ENCODE measurements at regions not wholly inside any gene's neighbourhood (a gene's known extent, or its start where the extent isn't known, plus 50 kb on each side); places are given as distances from the start of the nearest gene placed in this dataset.
"Not testable (repeated sequence)": the region's sequence is repeated elsewhere in the genome, so short reads cannot be mapped to it uniquely, and the experiment has no call there.

GRCh38 chr3:177359593-177360357, 162.5 kb upstream of the TBL1XR1 start:
- peak; percentile 99 for DNase-seq

DNA sequence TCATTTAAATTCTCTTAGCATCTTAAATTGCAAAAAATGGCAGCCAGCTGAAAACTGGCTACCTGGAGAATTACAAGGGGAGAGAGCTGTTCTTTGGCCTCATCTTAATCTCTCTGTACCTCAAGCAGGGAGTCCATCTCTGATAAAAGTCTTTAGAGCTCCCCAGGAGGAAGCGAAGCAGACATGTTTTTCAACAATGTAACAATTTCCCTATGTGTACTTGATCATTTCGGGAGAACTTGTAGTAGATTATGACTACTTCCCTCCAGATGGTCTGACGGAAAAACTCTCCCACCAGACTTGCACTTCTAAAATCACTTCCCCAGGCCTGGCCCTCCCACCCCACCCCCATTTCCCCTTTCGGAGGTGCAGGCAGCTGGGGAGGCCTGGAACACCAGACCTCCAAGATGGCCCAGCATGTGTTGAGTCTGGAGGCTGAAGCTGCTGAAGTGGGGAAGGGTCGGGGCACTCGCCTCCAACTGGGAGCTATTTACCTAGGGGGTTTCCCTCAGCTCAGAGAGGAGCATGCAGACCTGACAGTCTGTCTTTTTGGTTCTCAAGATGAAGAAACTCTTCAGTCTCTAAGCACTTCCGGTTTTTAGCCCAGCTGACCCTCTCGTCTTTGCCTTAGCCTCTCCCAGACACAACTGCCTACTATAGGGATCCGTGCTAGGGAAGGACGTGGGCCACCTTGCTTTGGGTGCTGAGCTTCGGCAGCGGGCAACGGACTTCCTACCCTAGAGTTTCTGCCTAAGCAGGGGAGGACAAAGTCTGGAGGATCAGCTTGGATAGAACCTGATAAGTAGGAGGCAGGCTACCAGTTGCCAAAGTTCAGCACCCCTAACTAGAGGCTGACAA, 164.0 kb upstream of the TBL1XR1 start:
- DNase-seq = no peak

DNA sequence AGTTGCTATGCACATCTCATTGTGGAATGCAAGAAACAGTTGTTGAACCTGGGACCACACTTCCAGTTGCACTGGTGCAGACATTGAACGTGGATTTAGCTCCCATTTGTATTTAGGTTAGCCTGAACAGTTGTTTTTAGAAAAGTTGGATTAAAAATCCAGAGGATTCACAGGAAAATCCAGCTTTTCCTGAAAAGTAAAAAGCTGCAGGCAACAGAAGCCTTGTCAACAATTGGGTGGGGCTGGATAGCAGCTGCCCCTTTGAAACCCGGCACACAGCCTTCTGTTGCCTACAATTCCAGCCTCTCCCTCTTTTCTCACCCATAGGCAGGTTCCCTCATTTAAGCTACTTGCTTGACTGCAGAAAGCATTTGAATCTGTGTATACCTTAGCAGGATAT, 165.3 kb upstream of the TBL1XR1 start:
- DNase-seq = no peak

DNA sequence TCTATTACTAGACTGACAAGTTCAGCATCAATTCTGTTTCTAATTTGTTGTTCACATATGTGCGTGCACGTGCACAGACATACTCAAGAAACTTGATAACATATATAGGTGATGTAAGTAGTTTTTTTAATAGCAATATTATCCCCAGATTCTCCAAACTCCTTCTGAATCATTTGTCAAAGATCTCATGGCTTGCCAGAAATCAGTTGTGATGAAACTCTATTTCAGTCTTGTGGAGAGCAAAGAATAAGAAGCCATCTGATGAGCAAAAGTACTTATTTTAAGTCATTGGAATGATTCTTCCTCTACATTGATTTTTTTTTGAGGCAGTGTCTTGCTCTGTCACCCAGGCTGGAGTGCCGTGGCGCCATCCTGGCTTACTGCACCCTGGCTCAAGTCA, 167.0 kb upstream of the TBL1XR1 start:
- no peak for DNase-seq

DNA sequence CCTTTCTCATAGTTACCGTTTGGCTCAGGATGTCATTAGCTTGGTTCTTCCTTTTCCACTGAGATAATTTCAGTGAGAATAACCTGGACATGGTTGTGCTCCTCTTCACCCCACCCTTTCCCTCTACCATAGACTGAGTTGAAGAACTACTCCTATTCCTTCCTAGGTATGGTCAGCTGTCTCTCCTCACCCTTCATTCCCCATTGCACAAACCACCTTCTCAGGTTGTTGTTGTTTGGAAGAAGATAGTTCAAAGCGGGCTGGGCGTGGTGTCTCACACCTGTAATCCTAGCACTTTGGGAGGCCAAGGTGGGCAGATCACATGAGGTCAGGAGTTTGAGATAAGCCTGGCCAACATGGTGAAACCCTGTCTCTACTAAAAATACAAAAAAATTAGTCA, 168.0 kb upstream of the TBL1XR1 start:
- DNase-seq = not testable (repeated sequence)

DNA sequence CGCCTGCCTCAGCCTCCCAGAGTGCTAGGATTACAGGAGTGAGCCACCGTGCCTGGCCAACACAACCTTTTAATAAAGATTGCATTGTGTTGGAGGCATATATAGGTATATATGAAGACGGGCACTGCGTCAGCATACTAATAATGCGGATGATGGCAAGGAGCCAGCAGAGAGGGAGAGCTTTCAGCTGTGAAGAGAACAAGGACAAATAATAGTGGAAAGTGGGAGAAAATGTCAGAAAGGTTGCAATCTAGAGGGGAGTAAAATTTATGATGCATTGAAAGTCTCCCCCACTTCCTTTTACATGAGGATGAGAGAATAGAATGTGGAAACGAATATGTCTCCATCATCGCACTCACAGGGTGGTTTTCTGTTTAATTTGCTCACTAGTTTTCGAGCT, 170.5 kb upstream of the TBL1XR1 start:
- peak; percentile 51 for DNase-seq

DNA sequence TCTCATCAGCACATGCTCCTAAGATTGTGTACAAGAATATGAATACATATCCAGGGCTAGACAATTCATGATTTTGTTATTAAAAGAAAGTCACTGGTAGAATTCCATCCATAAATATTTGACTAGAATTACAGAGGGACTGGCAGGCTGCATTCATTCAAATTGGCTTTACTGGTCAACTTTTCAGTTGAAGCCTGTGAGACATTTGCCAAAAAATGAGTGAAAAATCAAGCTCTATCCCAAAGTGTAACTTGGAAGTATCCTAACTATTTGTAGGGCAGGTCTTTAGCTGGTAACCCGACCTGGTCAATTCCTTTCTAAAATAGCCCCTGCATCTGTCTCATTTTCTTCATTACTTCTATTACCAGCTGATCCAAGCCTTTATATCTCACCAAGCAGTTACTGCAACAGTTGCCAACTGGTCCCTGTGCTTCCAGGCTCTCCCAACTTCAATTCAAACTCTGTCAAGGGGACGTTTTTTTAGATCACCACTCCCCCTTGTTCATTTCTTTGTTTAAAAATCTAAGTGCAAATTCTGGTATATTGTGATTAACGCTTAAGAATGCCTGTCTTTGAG, 173.1 kb upstream of the TBL1XR1 start:
- DNase-seq = no peak

DNA sequence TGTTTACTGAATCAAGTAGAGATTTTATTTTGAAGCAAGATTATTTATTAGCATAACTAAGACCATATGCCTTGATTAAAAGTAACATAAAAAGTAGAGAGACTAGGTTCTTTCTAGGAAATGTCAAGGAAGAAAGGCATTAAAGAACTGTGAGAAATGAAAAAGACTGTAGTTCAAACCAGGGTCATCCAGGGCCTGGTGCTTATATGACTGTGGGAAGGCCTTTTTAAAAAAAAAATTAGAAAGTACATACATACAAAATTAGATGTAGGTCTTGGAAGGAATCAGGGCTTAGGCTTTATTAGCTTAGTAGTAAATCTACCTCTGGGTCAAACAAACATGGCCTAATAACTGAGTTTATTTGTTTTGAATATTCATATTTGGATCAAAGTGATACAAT, 173.9 kb upstream of the TBL1XR1 start:
- DNase-seq = no peak

DNA sequence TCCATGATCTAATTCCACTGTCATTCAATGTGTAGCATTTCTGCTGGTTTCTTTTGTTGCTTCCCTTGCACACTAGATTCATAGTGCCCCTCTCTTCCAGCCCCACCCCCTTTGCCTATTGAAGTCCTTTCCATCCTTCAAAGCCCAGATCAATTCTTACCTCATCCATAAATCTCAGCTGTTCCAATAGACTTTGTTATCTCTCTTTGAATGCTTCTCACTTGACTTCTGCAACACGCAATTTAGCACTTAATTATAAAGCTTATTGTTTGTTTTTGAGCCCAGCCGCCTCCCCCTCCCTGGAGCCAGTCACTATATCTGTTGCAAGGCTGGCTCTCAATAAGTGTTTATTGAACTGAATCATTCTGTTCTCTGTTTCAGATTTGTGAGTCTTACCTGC, 174.6 kb upstream of the TBL1XR1 start:
- DNase-seq = peak; percentile 81

DNA sequence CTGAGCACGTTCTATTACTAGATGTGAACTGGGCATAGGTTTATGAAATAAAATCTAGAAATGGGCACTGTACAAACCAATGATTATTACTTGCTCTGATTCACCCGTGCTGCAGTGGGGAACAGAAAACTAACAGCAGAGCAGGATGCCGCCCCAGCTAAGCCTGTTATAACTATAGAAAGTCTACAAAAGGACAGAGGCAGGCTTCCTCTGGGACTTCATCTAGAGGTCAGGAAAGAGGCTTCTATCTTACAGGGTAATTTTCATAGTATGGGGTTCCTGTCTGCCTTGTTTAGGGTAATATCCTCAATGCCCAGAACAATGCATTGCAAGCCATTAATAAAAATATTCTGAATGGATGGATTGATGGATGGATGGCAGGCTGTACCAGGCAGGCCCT, 177.0 kb upstream of the TBL1XR1 start:
- no peak for DNase-seq

- no peak for DNase-seq
These were observed 178.0 kb upstream of the TBL1XR1 start for GRCh38 chr3:177375316-177375715.

- DNase-seq = peak; percentile 98
These were observed 179.9 kb upstream of the TBL1XR1 start for GRCh38 chr3:177377166-177377565.

DNA sequence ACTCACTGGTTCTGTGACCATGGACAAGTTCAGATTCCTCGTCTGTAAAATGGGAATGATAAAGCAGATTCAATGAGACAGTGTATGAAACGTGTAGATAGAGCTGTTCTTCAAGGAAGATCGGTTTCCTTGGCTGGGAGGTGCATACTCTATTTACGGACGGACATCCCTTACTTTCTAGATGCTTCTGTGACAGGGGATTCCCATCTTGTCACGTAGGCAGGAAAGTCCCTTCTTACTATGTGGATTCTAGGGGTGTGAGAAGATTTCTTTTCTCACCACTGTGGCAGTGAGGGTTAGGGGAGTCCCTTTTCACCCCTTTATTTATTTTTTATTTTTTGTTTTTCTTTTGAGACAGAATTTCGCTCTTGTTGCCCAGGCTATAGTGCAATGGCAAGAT, 180.9 kb upstream of the TBL1XR1 start:
- no peak for DNase-seq

GRCh38 chr3:177379045-177379444, 181.8 kb upstream of the TBL1XR1 start:
- no peak for DNase-seq

- DNase-seq = no peak
These were observed 183.8 kb upstream of the TBL1XR1 start for GRCh38 chr3:177381070-177381469.

GRCh38 chr3:177382944-177383343, 185.7 kb upstream of the TBL1XR1 start:
- no peak for DNase-seq

- DNase-seq = no peak
These were observed 187.9 kb upstream of the TBL1XR1 start for GRCh38 chr3:177385186-177385585.

DNA sequence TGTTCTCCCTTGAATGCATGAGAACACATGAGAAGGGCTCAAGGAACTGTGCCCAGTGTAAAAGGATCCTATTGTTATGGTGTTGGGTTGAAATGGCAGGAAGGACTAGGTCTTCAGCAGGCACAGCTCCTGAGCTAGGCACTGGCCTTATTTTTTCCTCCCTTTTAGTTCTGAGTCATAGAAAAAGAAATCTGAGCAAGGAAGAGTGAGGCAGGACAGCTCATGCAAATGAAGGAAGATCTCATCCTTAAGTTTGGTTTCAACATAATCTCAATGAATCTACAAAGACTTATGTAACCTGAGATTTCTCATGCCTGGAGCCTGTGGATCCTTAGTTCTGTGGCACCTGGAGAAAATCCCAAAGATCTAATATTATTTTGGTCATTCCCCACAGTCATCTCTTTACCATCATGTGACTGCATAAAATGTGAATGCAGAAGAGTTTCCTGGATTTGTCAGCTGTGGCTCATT, 188.6 kb upstream of the TBL1XR1 start:
- DNase-seq = no peak

GRCh38 chr3:177388209-177388608, 190.9 kb upstream of the TBL1XR1 start:
- DNase-seq = no peak

- DNase-seq = not testable (repeated sequence)
These were observed 197.1 kb upstream of the TBL1XR1 start for GRCh38 chr3:177394231-177395024.

GRCh38 chr3:177396733-177397132, 199.5 kb upstream of the TBL1XR1 start:
- no peak for DNase-seq

- no peak for DNase-seq
These were observed 204.1 kb upstream of the TBL1XR1 start for GRCh38 chr3:177401375-177401774.

DNA sequence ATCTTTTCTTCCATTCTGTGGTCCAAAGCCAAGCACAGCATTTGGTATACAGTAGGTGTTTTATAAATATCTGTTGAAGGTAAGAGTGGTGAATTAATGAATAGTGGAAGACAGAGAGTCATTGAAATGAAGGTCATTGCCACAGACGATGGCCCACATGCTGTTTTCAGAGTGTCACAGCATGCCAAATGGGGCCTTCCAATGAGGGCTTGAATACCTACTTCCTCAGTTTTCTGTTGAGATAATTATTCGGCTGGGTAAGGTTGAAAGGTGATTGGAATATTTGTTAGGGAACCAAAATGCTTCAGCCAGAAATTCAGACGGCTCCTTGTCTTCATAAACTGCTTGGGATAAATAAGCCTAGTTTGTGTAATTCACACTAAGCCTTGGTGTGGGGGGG, 205.3 kb upstream of the TBL1XR1 start:
- DNase-seq = no peak
